Activated T-helper 1 cell treated with anti-CD3 and anti-CD28 coated beads, Interleukin-12 subunit alpha, Interleukin-12 subunit beta, Interleukin-2, Interleukin-4 antibody, amounts not matched to agents 30 ng/mL and 10 ng/mL and 1 ng/mL, durations not matched to agents 14 hours and 24 hours and 36 hours (primary cell): ENCODE measurements at regions not wholly inside any gene's neighbourhood (a gene's known extent, or its start where the extent isn't known, plus 50 kb on each side); places are given as distances from the start of the nearest gene placed in this dataset.
"Not testable (repeated sequence)": the region's sequence is repeated elsewhere in the genome, so short reads cannot be mapped to it uniquely, and the experiment has no call there.

Experiments
- DNase-seq: peaks from one replicate; pipeline ENCODE4 v3.0.0; 2021; ENCODE audit warnings: low spot score
- H3K27ac Mint-ChIP-seq: one replicate; pipeline ENCODE4 v1.8.0; 2021; ENCODE audit warnings: mild to moderate bottlenecking, mixed read lengths
- H3K27me3 Mint-ChIP-seq: one replicate; pipeline ENCODE4 v1.8.0; 2022; ENCODE audit warnings: mild to moderate bottlenecking, moderate library complexity, mixed read lengths; ENCODE audit not compliant: insufficient read depth
- H3K36me3 Mint-ChIP-seq: one replicate; pipeline ENCODE4 v1.8.0; 2021; ENCODE audit warnings: low read depth, mixed read lengths
- H3K4me1 Mint-ChIP-seq: one replicate; pipeline ENCODE4 v1.8.0; 2021; ENCODE audit warnings: low read depth, mixed read lengths
- H3K4me3 Mint-ChIP-seq: one replicate; pipeline ENCODE4 v1.8.0; 2021; ENCODE audit warnings: mild to moderate bottlenecking, moderate library complexity, mixed read lengths
- H3K9me3 Mint-ChIP-seq: one replicate; pipeline ENCODE4 v1.8.0; 2021; ENCODE audit warnings: mixed read lengths
- intact Hi-C: fragments of 100-400 bp; cut with micrococcal nuclease; formaldehyde crosslinking; loops from one replicate; pipeline ENCODE4 v1.15.1; 2024

- Mint-ChIP-seq H3K27me3 (no peaks in the 10 kb centered on the region), H3K4me3 (no peak overlapping the region), H3K4me1 (no peaks in the 10 kb centered on the region), H3K36me3 (peaks cover 8% of the 10 kb centered on the region), H3K27ac (no peak overlapping the region), H3K9me3 (peaks cover 37% of the 10 kb centered on the region)
- intact Hi-C loops, result no loop called here
- no peak for DNase-seq
Observed at GRCh38 chr7:92917230-92917629, 80.9 kb upstream of the CDK6 start.

- no peak overlapping the region for H3K4me3 Mint-ChIP-seq
- H3K27me3 Mint-ChIP-seq, result no peaks in the 10 kb centered on the region
- no peak for DNase-seq
- no peak overlapping the region for H3K27ac Mint-ChIP-seq
- peaks cover 32% of the 10 kb centered on the region for H3K9me3 Mint-ChIP-seq
- peaks cover 8% of the 10 kb centered on the region for H3K36me3 Mint-ChIP-seq
- H3K4me1 Mint-ChIP-seq, result no peaks in the 10 kb centered on the region
- intact Hi-C loops, result no loop called here
Observed at GRCh38 chr7:92916770-92917224, 80.4 kb upstream of the CDK6 start.

GRCh38 chr7:92915348-92915747 is 79.0 kb upstream of the CDK6 start:
- DNase-seq, result no peak
- Mint-ChIP-seq H3K4me3 (no peak overlapping the region), H3K4me1 (no peaks in the 10 kb centered on the region), H3K36me3 (peaks cover 4% of the 10 kb centered on the region), H3K9me3 (peaks cover 21% of the 10 kb centered on the region), H3K27ac (no peak overlapping the region), H3K27me3 (no peaks in the 10 kb centered on the region)
- intact Hi-C loops, result no loop called here

GRCh38 chr7:92914645-92915044 is 78.3 kb upstream of the CDK6 start:
- intact Hi-C loops, result no loop called here
- Mint-ChIP-seq H3K4me3 (no peak overlapping the region), H3K4me1 (no peaks in the 10 kb centered on the region), H3K27me3 (no peaks in the 10 kb centered on the region), H3K27ac (no peak overlapping the region), H3K36me3 (peaks cover 3% of the 10 kb centered on the region), H3K9me3 (peaks cover 17% of the 10 kb centered on the region)
- no peak for DNase-seq

GRCh38 chr7:92913849-92914248 is 77.5 kb upstream of the CDK6 start:
- H3K4me1 Mint-ChIP-seq, result no peaks in the 10 kb centered on the region
- no peak overlapping the region for H3K27ac Mint-ChIP-seq
- H3K36me3 Mint-ChIP-seq, result peaks cover 2% of the 10 kb centered on the region
- peaks cover 17% of the 10 kb centered on the region for H3K9me3 Mint-ChIP-seq
- H3K4me3 Mint-ChIP-seq, result no peak overlapping the region
- intact Hi-C loops, result no loop called here
- H3K27me3 Mint-ChIP-seq, result no peaks in the 10 kb centered on the region
- no peak for DNase-seq

GRCh38 chr7:92910976-92911375 is 74.6 kb upstream of the CDK6 start:
- peaks cover 3% of the 10 kb centered on the region for H3K36me3 Mint-ChIP-seq
- DNase-seq, result no peak
- H3K4me1 Mint-ChIP-seq, result peaks cover 3% of the 10 kb centered on the region
- H3K27ac Mint-ChIP-seq, result no peak overlapping the region
- peaks cover 30% of the 10 kb centered on the region for H3K9me3 Mint-ChIP-seq
- H3K27me3 Mint-ChIP-seq, result no peaks in the 10 kb centered on the region
- H3K4me3 Mint-ChIP-seq, result no peak overlapping the region
- intact Hi-C loops, result no loop called here

- intact Hi-C loops, result no loop called here
- Mint-ChIP-seq H3K27ac (no peak overlapping the region), H3K4me1 (peaks cover 8% of the 10 kb centered on the region), H3K27me3 (no peaks in the 10 kb centered on the region), H3K9me3 (peaks cover 27% of the 10 kb centered on the region), H3K4me3 (no peak overlapping the region), H3K36me3 (peaks cover 3% of the 10 kb centered on the region)
- DNase-seq, result no peak
Observed at GRCh38 chr7:92909686-92910475, 73.5 kb upstream of the CDK6 start.

GRCh38 chr7:92904244-92905131 is 68.1 kb upstream of the CDK6 start:
- intact Hi-C loops, result loop anchor here (1.0 to 5.0 kb wide), 20 partner anchors 29 to 376 kb away; partner anchors contain the start of genes PEX1, RBM48 and VPS50
- H3K4me3 Mint-ChIP-seq, result peak overlapping the region; percentile 55
- peaks cover 38% of the 10 kb centered on the region for H3K9me3 Mint-ChIP-seq
- peaks cover 10% of the 10 kb centered on the region for H3K36me3 Mint-ChIP-seq
- peaks cover 28% of the 10 kb centered on the region for H3K4me1 Mint-ChIP-seq
- H3K27me3 Mint-ChIP-seq, result no peaks in the 10 kb centered on the region
- H3K27ac Mint-ChIP-seq, result peak overlapping the region; percentile 94
- DNase-seq, result peak; percentile 82

- no peak for DNase-seq
- intact Hi-C loops, result no loop called here
- H3K4me3 Mint-ChIP-seq, result no peak overlapping the region
- H3K36me3 Mint-ChIP-seq, result peaks cover 40% of the 10 kb centered on the region
- H3K27ac Mint-ChIP-seq, result no peak overlapping the region
- peaks cover 66% of the 10 kb centered on the region for H3K9me3 Mint-ChIP-seq
- peaks cover 14% of the 10 kb centered on the region for H3K4me1 Mint-ChIP-seq
- H3K27me3 Mint-ChIP-seq, result peaks cover 1% of the 10 kb centered on the region
Observed at GRCh38 chr7:92898798-92899197, 62.4 kb upstream of the CDK6 start.

GRCh38 chr7:92894857-92895256 is 58.5 kb upstream of the CDK6 start:
- H3K27me3 Mint-ChIP-seq, H3K27ac Mint-ChIP-seq, H3K4me1 Mint-ChIP-seq, DNase-seq, intact Hi-C loops, H3K4me3 Mint-ChIP-seq: not testable (repeated sequence)
- Mint-ChIP-seq H3K36me3 (peaks cover 34% of the 10 kb centered on the region), H3K9me3 (peaks cover 62% of the 10 kb centered on the region)

- intact Hi-C loops, result no loop called here
- Mint-ChIP-seq H3K36me3 (peaks cover 8% of the 10 kb centered on the region), H3K4me3 (no peak overlapping the region), H3K27ac (no peak overlapping the region), H3K4me1 (peaks cover 7% of the 10 kb centered on the region), H3K9me3 (peaks cover 56% of the 10 kb centered on the region), H3K27me3 (peaks cover 2% of the 10 kb centered on the region)
- DNase-seq, result no peak
Observed at GRCh38 chr7:92889081-92889480, 52.7 kb upstream of the CDK6 start.
